ENCODE measurements at regions not wholly inside any gene's neighbourhood (a gene's known extent, or its start where the extent isn't known, plus 50 kb on each side); places are given as distances from the start of the nearest gene placed in this dataset.
"Not testable (repeated sequence)": the region's sequence is repeated elsewhere in the genome, so short reads cannot be mapped to it uniquely, and the experiment has no call there.

- no peak overlapping the region for H3K4me3 ChIP-seq (ENCODE audit: low read depth, low read length)
- TF ChIP-seq, protein P1, sequence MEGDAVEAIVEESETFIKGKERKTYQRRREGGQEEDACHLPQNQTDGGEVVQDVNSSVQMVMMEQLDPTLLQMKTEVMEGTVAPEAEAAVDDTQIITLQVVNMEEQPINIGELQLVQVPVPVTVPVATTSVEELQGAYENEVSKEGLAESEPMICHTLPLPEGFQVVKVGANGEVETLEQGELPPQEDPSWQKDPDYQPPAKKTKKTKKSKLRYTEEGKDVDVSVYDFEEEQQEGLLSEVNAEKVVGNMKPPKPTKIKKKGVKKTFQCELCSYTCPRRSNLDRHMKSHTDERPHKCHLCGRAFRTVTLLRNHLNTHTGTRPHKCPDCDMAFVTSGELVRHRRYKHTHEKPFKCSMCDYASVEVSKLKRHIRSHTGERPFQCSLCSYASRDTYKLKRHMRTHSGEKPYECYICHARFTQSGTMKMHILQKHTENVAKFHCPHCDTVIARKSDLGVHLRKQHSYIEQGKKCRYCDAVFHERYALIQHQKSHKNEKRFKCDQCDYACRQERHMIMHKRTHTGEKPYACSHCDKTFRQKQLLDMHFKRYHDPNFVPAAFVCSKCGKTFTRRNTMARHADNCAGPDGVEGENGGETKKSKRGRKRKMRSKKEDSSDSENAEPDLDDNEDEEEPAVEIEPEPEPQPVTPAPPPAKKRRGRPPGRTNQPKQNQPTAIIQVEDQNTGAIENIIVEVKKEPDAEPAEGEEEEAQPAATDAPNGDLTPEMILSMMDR (IDR thresholded peaks at IDR 0.05; ENCODE audit: low read depth, low read length), result no peak
Measured at GRCh38 chr2:187627153-187627552, 72.9 kb upstream of the TFPI start.

- H3K4me3 ChIP-seq (ENCODE audit: low read depth, low read length), result not testable (repeated sequence)
Measured at GRCh38 chr2:187636731-187637391, 82.6 kb upstream of the TFPI start.

DNA sequence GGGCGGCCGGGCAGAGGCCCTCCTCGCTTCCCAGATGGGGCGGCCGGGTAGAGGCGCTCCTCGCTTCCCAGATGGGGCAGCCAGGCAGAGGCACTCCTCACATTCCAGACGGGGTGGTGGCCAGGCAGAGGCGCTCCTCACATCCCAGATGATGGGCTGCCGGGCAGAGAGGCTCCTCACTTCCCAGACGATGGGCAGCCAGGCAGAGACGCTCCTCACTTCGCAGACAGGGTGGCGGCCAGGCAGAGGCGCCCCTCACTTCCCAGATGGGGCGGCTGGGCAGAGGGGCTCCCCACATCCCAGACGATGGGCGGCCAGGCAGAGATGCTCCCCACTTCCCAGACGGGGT lies 83.1 kb upstream of the TFPI start:
- not testable (repeated sequence) for H3K4me3 ChIP-seq (ENCODE audit: low read depth, low read length)

- H3K4me3 ChIP-seq (ENCODE audit: low read depth, low read length), result not testable (repeated sequence)
Measured at GRCh38 chr2:187637771-187638170, 83.5 kb upstream of the TFPI start.

DNA sequence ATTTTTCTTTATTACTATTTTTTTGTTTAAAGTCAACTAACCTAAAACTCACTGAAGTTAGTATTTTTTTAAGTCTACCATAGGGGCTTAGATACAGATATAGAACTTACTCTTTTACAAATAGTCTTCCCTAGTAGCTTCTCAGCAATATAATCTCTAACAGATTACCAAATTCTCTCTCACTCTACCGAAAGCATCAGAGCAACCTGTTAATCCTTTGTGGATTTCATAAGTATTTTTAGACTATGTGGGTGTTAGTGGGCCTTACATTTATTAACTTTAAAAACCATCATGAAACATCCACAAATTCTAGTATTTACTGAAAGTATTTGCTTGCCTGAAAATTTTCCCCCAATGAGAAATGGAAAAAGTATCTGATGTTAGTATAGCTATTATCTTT lies 84.6 kb upstream of the TFPI start:
- TF ChIP-seq, protein P1 (IDR thresholded peaks at IDR 0.05; ENCODE audit: low read depth, low read length), result no peak
- H3K4me3 ChIP-seq (ENCODE audit: low read depth, low read length), result no peak overlapping the region

DNA sequence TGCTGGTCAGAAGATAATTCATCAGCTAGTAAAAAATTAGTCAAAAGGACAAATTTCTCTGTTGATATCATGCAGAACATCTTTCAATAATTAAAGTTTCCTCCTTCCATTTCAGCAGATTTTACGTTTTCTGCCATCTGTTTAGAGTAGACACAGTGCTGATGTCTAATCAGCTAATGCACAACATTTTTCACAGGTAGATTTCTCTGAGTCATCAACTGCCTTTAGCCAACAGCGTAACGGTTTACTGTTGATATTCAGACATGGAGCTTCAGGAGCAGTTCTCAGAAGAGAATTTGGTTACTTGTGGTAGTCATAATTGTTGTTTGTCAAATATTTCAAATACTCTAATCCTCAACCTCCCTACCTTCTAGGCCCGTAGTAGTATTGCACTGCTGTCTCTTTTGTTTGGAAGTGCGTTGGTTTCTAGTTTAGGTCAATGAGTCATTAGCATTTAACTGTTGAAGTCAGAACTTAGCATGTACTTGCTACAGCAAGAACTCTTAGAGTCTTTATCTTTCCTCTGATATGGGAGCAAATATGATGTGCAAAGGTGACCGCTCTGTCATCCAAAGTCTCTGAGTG lies 86.8 kb upstream of the TFPI start:
- TF ChIP-seq, protein P1 (IDR thresholded peaks at IDR 0.05; ENCODE audit: low read depth, low read length), result no peak
- H3K4me3 ChIP-seq (ENCODE audit: low read depth, low read length), result no peak overlapping the region

GRCh38 chr2:187642498-187642897 lies 88.3 kb upstream of the TFPI start:
- H3K4me3 ChIP-seq (ENCODE audit: low read depth, low read length), result no peak overlapping the region
- TF ChIP-seq, protein P1 (IDR thresholded peaks at IDR 0.05; ENCODE audit: low read depth, low read length), result no peak

GRCh38 chr2:187644486-187644885 lies 90.3 kb upstream of the TFPI start:
- H3K4me3 ChIP-seq (ENCODE audit: low read depth, low read length), result no peak overlapping the region
- TF ChIP-seq, protein P1 (IDR thresholded peaks at IDR 0.05; ENCODE audit: low read depth, low read length), result no peak

DNA sequence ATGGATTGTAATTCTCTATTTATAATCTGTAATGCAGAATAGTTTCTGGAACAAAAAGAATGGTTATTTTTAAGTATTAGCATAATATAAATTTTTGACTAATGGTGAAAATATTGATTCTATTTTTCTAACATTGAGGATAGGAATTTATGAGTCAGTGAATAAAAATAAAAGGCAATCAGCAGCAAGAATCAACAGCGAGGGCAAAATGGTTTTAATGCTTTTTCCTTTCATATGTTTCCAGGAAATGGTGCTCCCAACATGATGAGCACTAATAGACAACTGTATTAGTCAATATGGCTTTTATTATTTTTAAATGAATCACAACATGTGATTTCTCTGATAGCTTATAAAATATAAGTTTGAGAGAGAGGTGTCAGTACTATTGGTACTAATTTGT lies 90.7 kb upstream of the TFPI start:
- no peak overlapping the region for H3K4me3 ChIP-seq (ENCODE audit: low read depth, low read length)

More for the DNA sequence above, 90.7 kb upstream of the TFPI start:
- TF ChIP-seq, protein P1 (IDR thresholded peaks at IDR 0.05; ENCODE audit: low read depth, low read length), result no peak
